ENCODE measurements at regions not wholly inside any gene's neighbourhood (a gene's known extent, or its start where the extent isn't known, plus 50 kb on each side); places are given as distances from the start of the nearest gene placed in this dataset.

GRCh38 chr2:83002706-83003105, 1456.4 kb downstream of the SUCLG1 start:
- TF ChIP-seq EZH2 (IDR thresholded peaks at IDR 0.05; ENCODE audit: borderline replicate concordance, low read depth, low read length, poor library complexity, severe bottlenecking): no peak
- no peak for TF ChIP-seq CTCF (conservative IDR thresholded peaks at IDR 0.05; ENCODE audit: low read depth, low read length)

GRCh38 chr2:82998781-82999180, 1460.3 kb downstream of the SUCLG1 start:
- no peaks in the 10 kb centered on the region for H3K4me1 ChIP-seq (ENCODE audit: insufficient read depth, low read length, poor library complexity, severe bottlenecking)
- no peak overlapping the region for H3K27ac ChIP-seq (ENCODE audit: low read depth, low read length, poor library complexity, severe bottlenecking)
- H3K27me3 ChIP-seq (replicated peaks; ENCODE audit: insufficient read depth, low read depth, low read length, poor library complexity): no peaks in the 10 kb centered on the region
- no peaks in the 10 kb centered on the region for H3K36me3 ChIP-seq (ENCODE audit: insufficient read depth, low read length, poor library complexity, severe bottlenecking)
- POLR2A ChIA-PET (ENCODE audit: low non-redundant PET): no interaction called here
- TF ChIP-seq EZH2 (IDR thresholded peaks at IDR 0.05; ENCODE audit: borderline replicate concordance, low read depth, low read length, poor library complexity, severe bottlenecking): no peak
- no peak for TF ChIP-seq CTCF (conservative IDR thresholded peaks at IDR 0.05; ENCODE audit: low read depth, low read length)
- H3K9me3 ChIP-seq (ENCODE audit: low read depth, low read length, poor library complexity, severe bottlenecking): peaks cover 13% of the 10 kb centered on the region
- intact Hi-C loops (cut with micrococcal nuclease; ENCODE audit: unreplicated experiment): no loop called here
- no peak overlapping the region for H3K4me3 ChIP-seq (ENCODE audit: low read depth, low read length, poor library complexity, severe bottlenecking)
- CTCF ChIA-PET: no interaction called here
- no TSS peak for BruUV-seq (replicated peaks)
- DNase-seq (ENCODE audit: low spot score): no peak

More at GRCh38 chr2:83002706-83003105, 1456.4 kb downstream of the SUCLG1 start:
- H3K27me3 ChIP-seq (replicated peaks; ENCODE audit: insufficient read depth, low read depth, low read length, poor library complexity): no peaks in the 10 kb centered on the region
- no peaks in the 10 kb centered on the region for H3K36me3 ChIP-seq (ENCODE audit: insufficient read depth, low read length, poor library complexity, severe bottlenecking)
- no peaks in the 10 kb centered on the region for H3K4me1 ChIP-seq (ENCODE audit: insufficient read depth, low read length, poor library complexity, severe bottlenecking)
- POLR2A ChIA-PET (ENCODE audit: low non-redundant PET): no interaction called here
- CTCF ChIA-PET: no interaction called here
- no TSS peak for BruUV-seq (replicated peaks)
- H3K4me3 ChIP-seq (ENCODE audit: low read depth, low read length, poor library complexity, severe bottlenecking): no peak overlapping the region
- DNase-seq (ENCODE audit: low spot score): no peak
- intact Hi-C loops (cut with micrococcal nuclease; ENCODE audit: unreplicated experiment): no loop called here
- peaks cover 25% of the 10 kb centered on the region for H3K9me3 ChIP-seq (ENCODE audit: low read depth, low read length, poor library complexity, severe bottlenecking)
- H3K27ac ChIP-seq (ENCODE audit: low read depth, low read length, poor library complexity, severe bottlenecking): no peak overlapping the region

GRCh38 chr2:82996217-82996616, 1462.9 kb downstream of the SUCLG1 start:
- BruUV-seq (replicated peaks): no TSS peak
- Histone ChIP-seq H3K27ac (ENCODE audit: low read depth, low read length, poor library complexity, severe bottlenecking) (no peak overlapping the region), H3K9me3 (ENCODE audit: low read depth, low read length, poor library complexity, severe bottlenecking) (peaks cover 20% of the 10 kb centered on the region), H3K4me1 (ENCODE audit: insufficient read depth, low read length, poor library complexity, severe bottlenecking) (no peaks in the 10 kb centered on the region), H3K4me3 (ENCODE audit: low read depth, low read length, poor library complexity, severe bottlenecking) (no peak overlapping the region), H3K36me3 (ENCODE audit: insufficient read depth, low read length, poor library complexity, severe bottlenecking) (no peaks in the 10 kb centered on the region), H3K27me3 (replicated peaks; ENCODE audit: insufficient read depth, low read depth, low read length, poor library complexity) (no peaks in the 10 kb centered on the region)
- intact Hi-C loops (cut with micrococcal nuclease; ENCODE audit: unreplicated experiment): no loop called here
- CTCF ChIA-PET: no interaction called here
- no peak for TF ChIP-seq EZH2 (IDR thresholded peaks at IDR 0.05; ENCODE audit: borderline replicate concordance, low read depth, low read length, poor library complexity, severe bottlenecking)
- no peak for TF ChIP-seq CTCF (conservative IDR thresholded peaks at IDR 0.05; ENCODE audit: low read depth, low read length)
- DNase-seq (ENCODE audit: low spot score): no peak
- POLR2A ChIA-PET (ENCODE audit: low non-redundant PET): no interaction called here

Measured in A673 (cell line).